GM21619 (cell line): ENCODE measurements at regions not wholly inside any gene's neighbourhood (a gene's known extent, or its start where the extent isn't known, plus 50 kb on each side); places are given as distances from the start of the nearest gene placed in this dataset.
"Not testable (repeated sequence)": the region's sequence is repeated elsewhere in the genome, so short reads cannot be mapped to it uniquely, and the experiment has no call there.

Experiments
- ATAC-seq: cut with Tn5 transposase; IDR thresholded peaks from one replicate; pipeline ENCODE4 v1.9.1; 2021; ENCODE audit not compliant: unreplicated experiment

DNA sequence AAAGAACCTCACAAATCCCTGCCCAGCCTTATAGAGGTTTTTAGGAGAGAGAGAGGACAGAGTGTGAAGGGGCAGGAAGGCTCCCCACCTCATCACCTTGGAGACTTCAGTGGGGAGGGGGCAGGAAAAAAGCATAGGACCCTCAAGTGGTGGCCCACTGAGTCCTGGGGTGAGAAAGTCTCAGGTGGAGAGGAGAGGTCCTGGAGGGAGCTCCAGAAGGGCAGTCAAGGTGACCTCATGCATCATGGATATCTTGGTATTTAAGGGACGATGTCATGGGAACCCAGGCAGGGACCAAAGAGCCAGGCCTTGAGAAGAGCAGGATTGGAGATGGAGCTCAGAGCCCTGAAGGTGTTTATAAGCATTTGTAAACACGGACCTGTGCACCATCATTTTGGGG is 204.5 kb downstream of the SLC4A3 start:
- no peak for ATAC-seq

- ATAC-seq = no peak
Observed at GRCh38 chr2:219832904-219833303, 205.5 kb downstream of the SLC4A3 start.

DNA sequence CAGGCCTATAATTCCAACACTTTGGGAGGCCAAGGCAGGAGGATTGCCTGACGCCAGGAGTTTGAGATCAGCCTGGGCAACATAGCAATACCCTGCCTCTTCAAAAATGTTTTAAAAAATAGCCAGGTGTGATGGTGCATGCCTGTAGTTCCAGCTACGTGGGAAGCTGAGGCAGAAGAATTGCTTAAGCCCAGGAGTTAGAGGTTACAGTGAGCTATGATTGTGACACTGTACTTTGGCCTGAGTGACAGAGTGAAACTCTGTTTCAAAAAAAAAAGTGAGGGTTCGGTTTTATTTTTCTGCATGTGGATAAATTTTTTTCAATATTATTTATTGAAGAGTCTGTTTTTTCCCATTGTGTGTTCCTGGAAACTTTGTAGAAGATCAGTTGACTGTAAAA is 208.1 kb downstream of the SLC4A3 start:
- ATAC-seq = no peak

DNA sequence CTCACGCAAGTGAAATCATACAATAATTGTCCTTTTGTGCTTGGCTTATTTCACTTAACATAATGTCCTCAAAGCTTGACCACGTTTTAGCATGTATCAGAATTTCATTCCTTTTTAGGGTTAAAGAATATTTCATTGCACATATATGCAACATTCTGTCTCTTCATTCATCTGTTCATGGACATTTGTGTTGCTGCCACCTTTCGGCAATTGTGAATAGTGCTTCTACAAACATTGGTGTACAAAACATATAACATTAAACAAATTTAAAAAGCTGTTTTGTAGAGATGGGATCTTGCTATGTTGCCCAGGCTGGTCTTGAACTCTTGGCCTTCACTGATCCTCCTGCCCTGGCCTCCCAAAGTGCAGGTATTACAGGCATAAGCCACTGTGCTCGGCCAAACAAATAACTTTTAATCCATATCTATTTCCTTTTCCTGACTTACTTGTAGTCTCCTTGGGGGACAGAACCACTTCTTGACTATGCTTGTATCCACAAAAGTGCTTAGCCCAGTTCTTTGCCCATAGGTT is 209.3 kb downstream of the SLC4A3 start:
- ATAC-seq = no peak

GRCh38 chr2:219844401-219845091 is 217.1 kb downstream of the SLC4A3 start:
- ATAC-seq = peak; percentile 89

DNA sequence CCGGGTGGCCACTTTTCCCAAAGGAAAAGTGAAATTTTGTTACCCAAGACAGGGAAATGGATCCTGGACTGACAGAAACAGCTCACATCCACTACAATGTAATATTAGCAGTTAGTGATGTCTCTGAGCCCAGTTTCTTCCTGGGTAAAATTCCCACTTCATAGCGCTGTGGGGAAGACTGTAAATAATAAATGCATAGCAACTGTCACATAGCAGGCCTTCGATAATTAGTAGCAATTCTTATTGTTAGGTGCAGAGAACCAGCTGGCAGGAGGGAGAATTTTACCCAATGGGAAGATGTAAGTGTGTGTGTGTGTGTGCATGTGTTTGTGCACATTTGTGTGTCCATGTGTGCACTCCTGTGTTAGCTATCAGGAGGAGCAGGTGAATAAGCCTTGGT is 221.5 kb downstream of the SLC4A3 start:
- no peak for ATAC-seq

GRCh38 chr2:219851169-219851568 is 223.7 kb downstream of the SLC4A3 start:
- ATAC-seq = no peak

GRCh38 chr2:219851801-219852481 is 224.5 kb downstream of the SLC4A3 start:
- no peak for ATAC-seq

DNA sequence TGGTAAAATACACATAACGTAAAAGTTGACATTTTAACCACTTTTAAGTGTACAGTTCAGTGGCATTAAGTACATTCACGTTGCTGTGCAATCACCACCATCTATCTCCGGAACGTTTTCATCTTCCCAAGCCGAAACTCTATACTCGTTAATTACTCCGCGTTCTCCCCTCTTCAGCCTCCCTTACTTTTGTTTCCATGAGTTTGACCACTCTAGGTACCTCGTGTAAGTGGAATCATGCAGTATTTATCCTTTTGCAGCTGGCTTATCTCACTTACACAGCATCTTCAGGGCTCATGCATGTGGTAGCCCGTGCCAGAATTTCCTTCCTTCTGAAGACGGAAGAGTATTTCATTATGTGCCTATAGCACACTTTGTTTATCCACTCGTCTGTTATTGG is 225.2 kb downstream of the SLC4A3 start:
- no peak for ATAC-seq

GRCh38 chr2:219856602-219857001 is 229.2 kb downstream of the SLC4A3 start:
- ATAC-seq = no peak

- no peak for ATAC-seq
Observed at GRCh38 chr2:219857751-219858150, 230.3 kb downstream of the SLC4A3 start.

- ATAC-seq = no peak
Observed at GRCh38 chr2:219861307-219861706, 233.9 kb downstream of the SLC4A3 start.

DNA sequence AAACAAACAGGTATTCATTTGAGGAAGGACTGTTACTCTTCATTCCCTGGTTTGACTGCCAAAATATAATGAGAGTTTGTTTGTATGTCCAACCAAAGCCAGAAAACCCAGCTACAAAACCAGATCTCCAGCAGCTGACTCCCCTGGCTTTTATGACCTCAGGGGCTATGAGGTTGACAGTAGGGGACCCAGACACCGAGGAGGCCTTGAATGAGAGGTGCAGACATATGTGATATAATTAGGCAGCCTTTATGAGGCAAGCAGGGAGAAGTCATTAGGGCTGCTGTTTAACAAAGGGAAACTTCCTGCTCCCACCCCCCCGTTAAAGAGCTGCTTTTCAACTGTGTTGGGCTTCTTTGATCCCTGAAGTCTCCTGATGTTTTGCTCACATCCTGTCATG is 236.7 kb downstream of the SLC4A3 start:
- ATAC-seq = no peak

- ATAC-seq = no peak
Observed at GRCh38 chr2:219868635-219869034, 241.2 kb downstream of the SLC4A3 start.

DNA sequence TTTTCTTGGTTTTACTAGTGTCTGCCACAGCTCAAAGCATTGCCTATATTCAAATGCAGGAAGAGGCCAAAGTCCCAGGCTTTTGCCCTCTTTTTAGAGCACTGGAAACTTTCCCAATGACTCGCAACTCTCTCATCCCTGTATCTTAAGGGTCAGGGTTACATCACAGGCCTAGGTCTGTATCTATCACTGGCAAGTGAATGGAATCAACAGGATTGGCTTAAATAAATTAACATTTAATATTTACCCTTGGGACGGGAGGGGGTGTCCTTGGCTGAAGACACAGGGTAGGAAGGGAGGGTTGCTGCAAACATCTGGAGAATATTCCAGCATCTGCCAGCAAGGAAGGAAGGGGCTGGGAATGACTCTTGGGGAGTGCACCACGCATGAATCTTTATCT is 242.6 kb downstream of the SLC4A3 start:
- ATAC-seq = no peak

GRCh38 chr2:219871351-219871750 is 243.9 kb downstream of the SLC4A3 start:
- no peak for ATAC-seq

GRCh38 chr2:219875036-219875435 is 247.6 kb downstream of the SLC4A3 start:
- no peak for ATAC-seq

- ATAC-seq = not testable (repeated sequence)
Observed at GRCh38 chr2:219875986-219876385, 248.6 kb downstream of the SLC4A3 start.

DNA sequence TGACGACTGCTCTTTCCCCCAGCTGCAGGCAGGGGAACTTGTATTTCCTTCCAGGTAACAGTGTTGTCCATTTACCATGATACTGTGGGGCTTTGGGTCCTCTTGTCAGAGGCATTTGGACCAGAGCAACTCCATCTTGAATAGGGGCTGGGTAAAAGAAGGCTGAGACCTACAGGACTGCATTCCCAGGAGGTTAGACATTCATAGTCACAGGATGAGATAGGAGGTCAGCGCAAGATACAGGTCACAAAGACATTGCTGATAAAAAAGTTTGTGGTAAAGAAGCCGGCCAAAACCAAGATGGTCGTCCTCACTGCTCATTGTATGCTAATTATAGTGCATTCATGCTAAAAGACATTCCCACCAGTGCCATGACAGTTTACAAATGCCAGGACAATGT is 249.5 kb downstream of the SLC4A3 start:
- no peak for ATAC-seq

GRCh38 chr2:219877728-219878127 is 250.3 kb downstream of the SLC4A3 start:
- no peak for ATAC-seq

DNA sequence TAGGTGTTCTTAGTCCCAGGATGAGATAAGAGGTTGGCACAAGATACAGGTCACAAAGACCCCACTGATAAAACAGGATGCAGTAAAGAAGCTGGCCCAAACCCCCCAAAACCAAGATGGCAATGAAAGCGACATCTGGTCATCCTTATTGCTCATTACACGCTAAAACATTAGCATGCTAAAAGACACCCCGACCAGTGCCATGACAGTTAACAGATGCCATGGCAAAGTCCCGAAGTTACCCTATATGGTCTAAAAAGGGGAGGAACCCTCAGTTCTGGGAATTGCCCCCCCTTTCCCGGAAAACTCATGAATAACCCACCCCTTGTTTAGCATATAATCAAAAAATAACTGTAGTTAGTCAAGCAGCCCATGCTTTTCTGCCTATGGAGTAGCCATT is 251.1 kb downstream of the SLC4A3 start:
- ATAC-seq = no peak

DNA sequence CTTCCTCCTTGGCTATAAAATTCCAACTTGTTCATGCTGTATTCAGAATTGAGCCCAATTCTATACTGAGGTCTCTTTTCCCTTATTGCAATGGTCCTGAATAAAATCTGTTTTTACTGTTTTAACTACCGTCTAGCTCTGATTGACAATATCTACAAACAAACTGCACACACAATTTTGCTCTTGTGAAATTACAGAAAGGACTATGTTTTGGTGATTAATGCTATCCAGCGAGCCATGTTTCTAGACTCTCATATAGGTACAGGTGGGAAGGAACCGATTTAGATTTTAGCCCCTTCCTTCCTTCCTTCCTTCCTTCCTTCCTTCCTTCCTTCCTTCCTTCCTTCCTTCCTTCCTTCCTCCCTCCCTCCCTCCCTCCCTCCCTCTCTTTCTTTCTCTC is 254.4 kb downstream of the SLC4A3 start:
- ATAC-seq = no peak

GRCh38 chr2:219886615-219887014 is 259.2 kb downstream of the SLC4A3 start:
- no peak for ATAC-seq
